GM13976 (cell line): ENCODE measurements at regions not wholly inside any gene's neighbourhood (a gene's known extent, or its start where the extent isn't known, plus 50 kb on each side); places are given as distances from the start of the nearest gene placed in this dataset.

Experiments
- DNase-seq: peaks from one replicate; pipeline ENCODE4 v3.0.0; 2012; ENCODE audit warnings: low spot score
- in situ Hi-C: fragments of 300-500 bp; cut with MboI; formaldehyde crosslinking; loops from one replicate; pipeline ENCODE4 v1.12.0; 2022; ENCODE audit warnings: low sequenced_read_pairs, mixed read lengths, inconsistent platforms; ENCODE audit not compliant: unreplicated experiment
- TF ChIP-seq, protein P1 (sequence below): IDR thresholded peaks from 2 replicates; pipeline ENCODE4 v1.5.1; 2012; ENCODE audit warnings: borderline replicate concordance, mild to moderate bottlenecking; ENCODE audit not compliant: insufficient read depth; ENCODE audit errors: extremely low read depth, missing control alignments, control extremely low read depth

DNA sequence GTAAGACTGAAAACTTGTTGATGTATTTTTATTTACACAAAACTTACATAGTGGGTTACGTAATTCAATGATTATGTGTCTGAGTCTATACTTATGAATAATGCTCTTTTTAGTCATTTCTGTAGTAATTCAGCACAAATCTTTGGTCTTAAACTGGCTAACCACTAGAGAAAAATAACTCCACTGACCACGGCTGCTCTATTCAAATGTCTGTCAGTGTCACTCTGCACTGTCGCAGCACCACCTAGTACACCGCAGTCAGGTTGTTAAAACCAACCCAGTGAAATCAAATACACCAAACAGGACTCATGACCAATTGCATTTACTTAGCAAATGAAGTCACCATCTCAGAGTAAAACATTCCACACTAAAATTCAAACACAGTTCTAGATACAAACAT is 93.5 kb upstream of the CCDC28A start:
- in situ Hi-C loops, result no loop called here
- no peak for DNase-seq
- TF ChIP-seq, protein P1, sequence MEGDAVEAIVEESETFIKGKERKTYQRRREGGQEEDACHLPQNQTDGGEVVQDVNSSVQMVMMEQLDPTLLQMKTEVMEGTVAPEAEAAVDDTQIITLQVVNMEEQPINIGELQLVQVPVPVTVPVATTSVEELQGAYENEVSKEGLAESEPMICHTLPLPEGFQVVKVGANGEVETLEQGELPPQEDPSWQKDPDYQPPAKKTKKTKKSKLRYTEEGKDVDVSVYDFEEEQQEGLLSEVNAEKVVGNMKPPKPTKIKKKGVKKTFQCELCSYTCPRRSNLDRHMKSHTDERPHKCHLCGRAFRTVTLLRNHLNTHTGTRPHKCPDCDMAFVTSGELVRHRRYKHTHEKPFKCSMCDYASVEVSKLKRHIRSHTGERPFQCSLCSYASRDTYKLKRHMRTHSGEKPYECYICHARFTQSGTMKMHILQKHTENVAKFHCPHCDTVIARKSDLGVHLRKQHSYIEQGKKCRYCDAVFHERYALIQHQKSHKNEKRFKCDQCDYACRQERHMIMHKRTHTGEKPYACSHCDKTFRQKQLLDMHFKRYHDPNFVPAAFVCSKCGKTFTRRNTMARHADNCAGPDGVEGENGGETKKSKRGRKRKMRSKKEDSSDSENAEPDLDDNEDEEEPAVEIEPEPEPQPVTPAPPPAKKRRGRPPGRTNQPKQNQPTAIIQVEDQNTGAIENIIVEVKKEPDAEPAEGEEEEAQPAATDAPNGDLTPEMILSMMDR, result no peak

DNA sequence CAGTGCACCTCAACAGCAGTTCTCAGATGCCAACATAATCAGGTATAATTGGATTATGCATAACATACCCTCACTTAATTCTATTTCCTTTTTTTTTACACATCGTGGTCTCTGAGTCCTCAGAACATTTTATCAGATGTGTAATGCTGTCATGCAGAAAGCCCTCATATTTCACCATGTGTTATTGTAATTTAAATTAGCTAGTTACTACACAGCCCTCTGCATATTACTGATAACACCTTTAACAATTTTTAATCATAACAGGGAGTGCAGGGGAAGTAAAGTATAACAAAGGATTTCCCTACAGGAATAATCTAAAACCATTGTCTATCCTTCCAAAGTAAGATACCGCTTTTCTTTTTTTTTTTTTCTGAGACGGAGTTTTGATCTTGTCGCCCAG is 91.9 kb upstream of the CCDC28A start:
- no peak for DNase-seq
- TF ChIP-seq, protein P1, result no peak
- in situ Hi-C loops, result no loop called here

DNA sequence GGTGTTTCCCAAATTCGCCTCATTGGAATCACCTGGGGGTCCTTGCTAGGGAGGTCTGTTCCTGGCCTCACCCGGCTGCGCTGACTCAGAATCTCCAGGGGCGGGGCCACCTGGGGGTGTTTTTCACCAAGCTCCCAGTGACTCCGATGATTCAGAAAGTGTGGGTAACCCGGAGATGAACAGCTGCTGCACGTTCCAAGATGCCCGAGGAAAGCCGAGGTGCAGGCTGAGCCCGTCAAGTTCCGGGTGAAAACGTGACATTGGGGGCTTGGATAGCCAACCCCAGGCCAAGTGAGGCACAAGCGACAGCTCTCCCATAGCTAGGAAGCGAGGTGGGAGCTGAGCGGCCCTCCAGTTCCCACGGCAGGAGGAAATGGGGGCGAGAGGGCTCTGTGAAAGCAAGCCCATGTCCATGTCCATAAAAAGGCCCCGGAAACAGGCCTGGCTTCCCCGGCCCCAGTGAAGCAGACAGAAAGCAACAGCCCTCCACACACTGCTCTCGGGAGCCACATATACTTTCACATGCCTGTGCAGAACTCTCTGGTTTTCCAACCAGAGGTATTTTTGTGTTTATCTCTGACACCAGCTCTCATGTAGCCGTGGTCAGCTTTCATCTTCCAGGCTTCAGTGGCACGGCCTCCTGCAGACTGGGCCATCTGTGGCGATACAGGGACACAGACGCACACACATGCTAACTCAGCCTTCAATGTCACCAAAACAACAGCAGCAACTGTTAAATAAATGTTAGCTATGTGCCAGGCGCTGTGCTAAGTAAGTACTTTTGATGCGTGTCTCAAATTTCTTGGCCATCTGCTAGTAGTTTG is 90.7 kb upstream of the CCDC28A start:
- no peak for DNase-seq
- in situ Hi-C loops, result no loop called here
- TF ChIP-seq, protein P1, result no peak

DNA sequence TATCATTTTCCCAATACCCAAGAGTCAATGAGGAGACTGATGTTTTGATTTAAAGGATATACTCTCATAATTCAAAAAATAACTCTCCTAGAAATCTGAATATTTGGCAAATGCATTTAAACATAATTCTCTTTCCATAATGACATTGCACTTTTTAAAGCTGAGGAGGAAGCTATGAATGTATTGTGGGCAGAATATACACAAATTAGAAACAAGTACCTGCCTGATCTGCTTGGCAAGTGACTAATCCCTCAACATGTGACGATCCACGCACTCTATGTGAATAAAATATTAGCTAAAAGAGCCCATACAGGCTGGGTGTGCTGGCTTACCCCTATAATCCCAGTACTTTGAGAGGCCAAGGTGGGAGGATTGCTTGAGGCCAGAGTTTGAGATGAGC is 88.3 kb upstream of the CCDC28A start:
- TF ChIP-seq, protein P1, result no peak
- DNase-seq, result no peak

DNA sequence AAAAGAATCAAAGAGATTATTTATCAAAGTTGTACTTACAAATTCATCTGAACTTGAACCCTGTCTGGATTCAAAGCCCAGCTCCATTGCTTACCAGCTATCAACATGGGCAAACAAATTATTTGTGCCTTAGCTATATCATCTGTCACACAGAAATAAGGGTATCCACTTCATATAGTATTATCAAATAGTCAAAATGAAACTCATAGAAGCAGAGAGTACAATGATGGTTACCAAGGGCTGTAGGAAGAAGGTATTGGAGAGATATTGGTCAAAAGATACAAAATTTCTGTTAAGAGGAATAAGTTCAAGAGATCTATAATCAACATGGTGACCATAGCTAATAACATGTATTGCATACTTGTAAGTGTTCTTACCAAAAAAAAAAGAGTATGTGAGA is 87.8 kb upstream of the CCDC28A start:
- TF ChIP-seq, protein P1, result no peak
- in situ Hi-C loops, result no loop called here
- DNase-seq, result no peak

More for the DNA sequence above, 88.3 kb upstream of the CCDC28A start:
- in situ Hi-C loops, result no loop called here

DNA sequence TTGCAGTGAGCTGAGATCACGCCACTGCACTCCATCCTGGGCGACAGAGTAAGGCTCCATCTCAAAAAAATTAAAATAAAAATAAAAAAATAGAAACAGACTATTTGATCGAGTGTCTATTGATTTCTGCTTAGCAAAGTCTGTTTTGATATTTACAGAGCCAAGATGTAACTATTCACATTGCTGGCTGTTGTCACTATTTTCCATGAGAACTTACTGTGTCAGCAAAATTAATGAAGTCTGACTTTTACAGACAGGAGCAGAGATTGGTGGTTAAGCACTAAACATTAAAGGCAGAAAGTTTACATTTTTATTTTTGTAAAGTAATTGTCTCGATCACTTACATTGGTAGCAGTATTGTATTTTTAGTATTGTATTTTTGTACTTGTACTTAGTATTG is 85.0 kb upstream of the CCDC28A start:
- in situ Hi-C loops, result no loop called here
- TF ChIP-seq, protein P1, result no peak
- no peak for DNase-seq
